Brain microvascular endothelial cell (primary cell): ENCODE measurements at regions not wholly inside any gene's neighbourhood (a gene's known extent, or its start where the extent isn't known, plus 50 kb on each side); places are given as distances from the start of the nearest gene placed in this dataset.

Experiments used
- DNase-seq: peaks from one replicate; pipeline ENCODE4 v3.0.0-alpha.2; 2020
- H3K27ac ChIP-seq: fragments of 250-450 bp; sonication (Bioruptor Pico); 2 replicates; pipeline ENCODE4 v1.5.1; 2020; ENCODE audit warnings: mild to moderate bottlenecking, moderate library complexity
- H3K27me3 ChIP-seq: fragments of 250-450 bp; sonication (Bioruptor Pico); replicated peaks from 2 replicates; pipeline ENCODE4 v1.5.1; 2020; ENCODE audit warnings: mild to moderate bottlenecking
- H3K36me3 ChIP-seq: fragments of 250-450 bp; sonication (Bioruptor Pico); replicated peaks from 2 replicates; pipeline ENCODE4 v1.5.1; 2020; ENCODE audit warnings: mild to moderate bottlenecking
- H3K4me3 ChIP-seq: 2 replicates; pipeline ENCODE4 v1.5.1; 2011; ENCODE audit warnings: low read depth, mild to moderate bottlenecking, control low read depth, low read length, moderate library complexity
- CTCF ChIP-seq: IDR thresholded peaks from 2 replicates; pipeline ENCODE4 v1.5.1; 2011; ENCODE audit warnings: low read depth, mild to moderate bottlenecking, moderate library complexity, low read length, control low read depth, inconsistent platforms; ENCODE audit errors: missing control alignments
- in situ Hi-C: cut with HindIII; loops from 2 replicates; pipeline ENCODE4 v1.10.0; 2017; ENCODE audit warnings: low sequenced_read_pairs, low pct_ligation_motif_present

DNA sequence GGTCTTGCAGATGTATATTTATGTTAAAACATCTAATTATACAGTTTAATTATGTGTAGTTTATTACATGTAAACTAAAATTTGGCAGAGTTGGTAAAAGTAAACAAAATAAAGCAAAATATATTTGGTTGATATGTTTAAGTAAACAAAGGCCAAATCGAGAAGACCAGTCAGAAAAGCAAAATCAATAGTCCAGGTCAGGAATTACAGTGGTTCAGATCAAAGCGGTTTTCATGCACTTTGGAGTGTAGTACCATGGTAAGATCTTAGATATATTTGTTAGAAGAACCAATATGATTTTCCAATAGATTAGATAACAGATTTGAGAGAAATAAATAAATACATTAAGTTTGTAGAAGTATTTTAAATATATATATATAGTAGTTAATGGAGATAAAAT is 1421.6 kb upstream of the CDH8 start:
- H3K27me3 ChIP-seq: no peaks in the 10 kb centered on the region
- H3K36me3 ChIP-seq: no peaks in the 10 kb centered on the region
- no peak overlapping the region for H3K27ac ChIP-seq
- in situ Hi-C loops: no loop called here
- TF ChIP-seq CTCF: no peak
- no peak overlapping the region for H3K4me3 ChIP-seq
- DNase-seq: no peak

- in situ Hi-C loops: no loop called here
- no peak for TF ChIP-seq CTCF
- DNase-seq: no peak
- Histone ChIP-seq H3K27ac (no peak overlapping the region), H3K36me3 (no peaks in the 10 kb centered on the region), H3K27me3 (no peaks in the 10 kb centered on the region), H3K4me3 (no peak overlapping the region)
These were observed 1417.0 kb upstream of the CDH8 start for GRCh38 chr16:63453261-63453660.

DNA sequence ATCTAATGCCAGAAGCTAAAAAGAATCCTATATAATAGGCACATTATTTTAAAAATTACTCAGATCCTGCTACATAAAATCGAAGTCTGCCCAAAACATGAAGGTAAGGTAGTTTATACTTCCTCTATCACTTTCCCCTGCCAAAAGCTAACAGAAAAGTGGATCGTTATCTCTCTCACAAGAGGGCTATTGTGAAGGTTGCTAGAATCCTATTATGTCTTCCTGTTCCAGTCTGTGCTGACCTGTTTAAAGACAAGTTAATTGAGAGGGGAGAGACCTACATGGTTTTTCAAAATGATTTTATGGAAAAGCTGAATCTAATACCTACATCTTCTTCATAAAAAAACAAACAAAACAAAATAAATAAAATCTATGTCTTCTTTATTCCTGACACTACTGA is 1410.9 kb upstream of the CDH8 start:
- no peak for DNase-seq
- Histone ChIP-seq H3K27me3 (no peaks in the 10 kb centered on the region), H3K27ac (no peak overlapping the region), H3K4me3 (no peak overlapping the region), H3K36me3 (no peaks in the 10 kb centered on the region)
- in situ Hi-C loops: no loop called here
- TF ChIP-seq CTCF: no peak

- no peak for TF ChIP-seq CTCF
- Histone ChIP-seq H3K27me3 (no peaks in the 10 kb centered on the region), H3K4me3 (no peak overlapping the region), H3K36me3 (no peaks in the 10 kb centered on the region), H3K27ac (no peak overlapping the region)
- no peak for DNase-seq
- in situ Hi-C loops: no loop called here
These were observed 1406.0 kb upstream of the CDH8 start for GRCh38 chr16:63442246-63442645.

DNA sequence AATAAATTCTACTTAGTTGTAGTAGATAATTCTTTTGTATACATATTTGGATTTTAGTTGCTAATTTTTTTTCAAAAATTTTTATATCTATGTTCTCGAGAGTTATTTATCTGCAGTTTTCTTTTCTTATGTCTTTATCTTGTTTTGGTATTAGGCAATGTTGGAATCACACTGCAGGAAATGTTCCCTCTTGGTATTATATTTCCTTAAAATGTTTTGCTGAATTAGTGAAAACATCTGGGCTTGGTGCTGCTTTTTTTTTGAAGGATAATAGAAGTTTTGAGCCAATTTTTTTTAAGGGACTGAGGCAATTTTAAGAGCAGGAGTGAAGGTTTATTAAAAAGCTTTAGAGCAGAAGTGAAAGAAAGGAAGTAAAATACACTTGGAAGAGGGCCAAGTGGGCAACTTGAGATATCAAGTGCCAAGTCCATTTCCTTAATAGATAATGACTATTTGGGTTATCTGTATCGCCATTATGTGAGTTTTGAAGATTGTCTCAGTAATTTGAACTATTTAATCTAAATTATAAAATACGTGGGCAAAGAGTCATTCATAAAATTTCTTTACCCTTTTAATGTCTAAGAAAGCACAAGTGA is 1390.1 kb upstream of the CDH8 start:
- no peak for TF ChIP-seq CTCF
- H3K27ac ChIP-seq: no peak overlapping the region

GRCh38 chr16:63422715-63423114 is 1386.5 kb upstream of the CDH8 start:
- no peak for DNase-seq
- Histone ChIP-seq H3K4me3 (no peak overlapping the region), H3K27me3 (no peaks in the 10 kb centered on the region), H3K27ac (no peak overlapping the region), H3K36me3 (no peaks in the 10 kb centered on the region)
- in situ Hi-C loops: no loop called here
- TF ChIP-seq CTCF: no peak

More for the DNA sequence above, 1390.1 kb upstream of the CDH8 start:
- no peak for DNase-seq
- in situ Hi-C loops: no loop called here
- H3K27me3 ChIP-seq: no peaks in the 10 kb centered on the region
- H3K36me3 ChIP-seq: no peaks in the 10 kb centered on the region
- H3K4me3 ChIP-seq: no peak overlapping the region
